ENCODE measurements at regions not wholly inside any gene's neighbourhood (a gene's known extent, or its start where the extent isn't known, plus 50 kb on each side); places are given as distances from the start of the nearest gene placed in this dataset.

GRCh38 chr3:117625174-117625573 lies 915.6 kb downstream of the TUSC7 start:
- no peaks in the 10 kb centered on the region for H3K9me3 Mint-ChIP-seq
- no peak for ATAC-seq
- no peak overlapping the region for H3K27ac Mint-ChIP-seq
- H3K4me1 Mint-ChIP-seq = no peaks in the 10 kb centered on the region
- H3K36me3 Mint-ChIP-seq = no peaks in the 10 kb centered on the region
- H3K27me3 Mint-ChIP-seq = peaks cover 6% of the 10 kb centered on the region
- no peak overlapping the region for H3K4me3 Mint-ChIP-seq

GRCh38 chr3:117626577-117626976 lies 917.0 kb downstream of the TUSC7 start:
- H3K4me1 Mint-ChIP-seq = no peaks in the 10 kb centered on the region
- no peak overlapping the region for H3K27ac Mint-ChIP-seq

DNA sequence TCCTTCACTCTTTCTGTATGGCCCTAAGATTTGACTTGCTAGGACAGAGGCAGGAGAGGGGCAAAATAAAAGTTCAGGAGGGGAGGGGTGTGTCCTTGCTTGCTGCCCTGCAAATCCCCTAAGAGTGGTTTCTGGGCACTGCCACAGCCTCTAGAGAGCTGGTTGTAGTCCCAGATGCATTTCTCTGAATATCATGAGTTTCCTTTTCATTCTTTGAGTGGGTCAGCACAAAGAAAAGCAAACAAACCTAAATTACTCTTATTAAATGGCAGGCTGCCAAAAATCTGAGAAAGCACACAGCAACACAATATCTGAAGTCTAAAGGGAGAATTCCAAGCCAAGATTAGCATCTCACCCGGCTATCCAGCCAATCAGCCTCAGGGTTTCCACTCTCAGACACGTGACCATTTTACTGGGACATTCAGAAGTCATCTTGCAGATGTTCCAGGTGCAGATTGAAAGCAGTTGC lies 919.3 kb downstream of the TUSC7 start:
- Mint-ChIP-seq H3K27me3 (peaks cover 6% of the 10 kb centered on the region), H3K27ac (no peak overlapping the region), H3K36me3 (no peaks in the 10 kb centered on the region), H3K4me1 (no peaks in the 10 kb centered on the region), H3K4me3 (no peak overlapping the region), H3K9me3 (no peaks in the 10 kb centered on the region)
- ATAC-seq = no peak

More at GRCh38 chr3:117626577-117626976, 917.0 kb downstream of the TUSC7 start:
- no peak overlapping the region for H3K4me3 Mint-ChIP-seq
- no peaks in the 10 kb centered on the region for H3K9me3 Mint-ChIP-seq
- no peaks in the 10 kb centered on the region for H3K36me3 Mint-ChIP-seq
- H3K27me3 Mint-ChIP-seq = peaks cover 6% of the 10 kb centered on the region
- ATAC-seq = no peak

DNA sequence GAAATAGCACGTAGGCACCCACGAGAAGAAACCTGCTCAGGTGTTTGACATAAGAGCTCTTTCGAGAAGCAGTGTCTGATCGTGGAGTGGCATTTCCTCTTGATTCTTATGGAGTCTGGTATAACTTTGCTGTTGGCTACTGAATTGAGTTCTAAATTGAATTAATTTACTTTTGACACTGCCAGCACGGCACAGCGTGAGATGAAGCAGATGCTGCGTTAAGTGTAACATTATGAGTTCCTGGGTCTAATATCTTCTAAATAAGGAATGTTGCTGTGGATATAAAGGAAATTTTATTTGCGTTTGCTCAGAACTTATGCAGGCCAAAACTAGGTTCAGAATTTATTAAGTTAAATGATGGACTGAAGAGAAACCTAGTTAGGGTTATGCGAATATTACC lies 919.9 kb downstream of the TUSC7 start:
- Mint-ChIP-seq H3K4me3 (no peak overlapping the region), H3K27ac (no peak overlapping the region), H3K9me3 (no peaks in the 10 kb centered on the region), H3K4me1 (no peaks in the 10 kb centered on the region), H3K27me3 (peaks cover 6% of the 10 kb centered on the region), H3K36me3 (no peaks in the 10 kb centered on the region)
- ATAC-seq = no peak

- Mint-ChIP-seq H3K9me3 (no peaks in the 10 kb centered on the region), H3K36me3 (no peaks in the 10 kb centered on the region), H3K4me3 (no peak overlapping the region), H3K4me1 (no peaks in the 10 kb centered on the region), H3K27me3 (peaks cover 6% of the 10 kb centered on the region), H3K27ac (no peak overlapping the region)
- no peak for ATAC-seq
Observed at GRCh38 chr3:117630469-117630868, 920.9 kb downstream of the TUSC7 start.

GRCh38 chr3:117630885-117631284 lies 921.3 kb downstream of the TUSC7 start:
- no peak overlapping the region for H3K4me3 Mint-ChIP-seq
- ATAC-seq = no peak
- H3K36me3 Mint-ChIP-seq = no peaks in the 10 kb centered on the region
- H3K27me3 Mint-ChIP-seq = peaks cover 6% of the 10 kb centered on the region
- H3K9me3 Mint-ChIP-seq = no peaks in the 10 kb centered on the region
- no peaks in the 10 kb centered on the region for H3K4me1 Mint-ChIP-seq
- no peak overlapping the region for H3K27ac Mint-ChIP-seq

- H3K9me3 Mint-ChIP-seq = no peaks in the 10 kb centered on the region
- H3K4me3 Mint-ChIP-seq = no peak overlapping the region
- ATAC-seq = no peak
- no peaks in the 10 kb centered on the region for H3K4me1 Mint-ChIP-seq
- H3K36me3 Mint-ChIP-seq = no peaks in the 10 kb centered on the region
- H3K27me3 Mint-ChIP-seq = peaks cover 6% of the 10 kb centered on the region
- no peak overlapping the region for H3K27ac Mint-ChIP-seq
Observed at GRCh38 chr3:117631781-117632180, 922.2 kb downstream of the TUSC7 start.

GRCh38 chr3:117632191-117632590 lies 922.6 kb downstream of the TUSC7 start:
- no peaks in the 10 kb centered on the region for H3K36me3 Mint-ChIP-seq
- no peak for ATAC-seq
- H3K27me3 Mint-ChIP-seq = peaks cover 6% of the 10 kb centered on the region
- no peak overlapping the region for H3K27ac Mint-ChIP-seq
- H3K4me3 Mint-ChIP-seq = no peak overlapping the region
- no peaks in the 10 kb centered on the region for H3K9me3 Mint-ChIP-seq
- no peaks in the 10 kb centered on the region for H3K4me1 Mint-ChIP-seq

DNA sequence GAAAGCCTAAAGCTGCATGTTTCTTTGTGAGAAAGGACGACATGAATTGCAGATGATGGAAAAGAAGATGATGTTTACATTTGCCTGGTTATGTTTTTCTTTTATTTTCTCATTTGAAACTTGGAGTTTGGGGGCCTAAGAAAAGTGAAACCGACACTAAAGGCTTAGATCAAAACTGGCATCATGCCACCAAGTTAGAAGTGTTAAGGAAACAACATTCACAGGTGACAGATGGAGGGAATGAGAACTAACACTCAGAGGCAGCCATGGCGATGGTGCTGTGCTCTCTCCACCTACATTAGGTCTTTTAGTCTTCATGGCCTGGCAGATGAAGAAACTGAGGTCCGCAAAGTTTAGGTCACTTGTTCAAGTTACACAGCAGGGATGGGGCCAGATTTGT lies 923.6 kb downstream of the TUSC7 start:
- H3K27ac Mint-ChIP-seq = no peak overlapping the region
- H3K4me3 Mint-ChIP-seq = no peak overlapping the region
- no peaks in the 10 kb centered on the region for H3K4me1 Mint-ChIP-seq
- H3K36me3 Mint-ChIP-seq = no peaks in the 10 kb centered on the region
- no peaks in the 10 kb centered on the region for H3K27me3 Mint-ChIP-seq
- no peak for ATAC-seq
- H3K9me3 Mint-ChIP-seq = no peaks in the 10 kb centered on the region

- no peaks in the 10 kb centered on the region for H3K27me3 Mint-ChIP-seq
- H3K36me3 Mint-ChIP-seq = no peaks in the 10 kb centered on the region
- no peak overlapping the region for H3K27ac Mint-ChIP-seq
- ATAC-seq = no peak
- no peak overlapping the region for H3K4me3 Mint-ChIP-seq
- H3K9me3 Mint-ChIP-seq = peaks cover 2% of the 10 kb centered on the region
- H3K4me1 Mint-ChIP-seq = no peaks in the 10 kb centered on the region
Observed at GRCh38 chr3:117637666-117638065, 928.1 kb downstream of the TUSC7 start.

- Mint-ChIP-seq H3K27me3 (no peaks in the 10 kb centered on the region), H3K4me1 (no peaks in the 10 kb centered on the region), H3K27ac (no peak overlapping the region), H3K9me3 (peaks cover 5% of the 10 kb centered on the region), H3K36me3 (no peaks in the 10 kb centered on the region), H3K4me3 (no peak overlapping the region)
- no peak for ATAC-seq
Observed at GRCh38 chr3:117644203-117644602, 934.6 kb downstream of the TUSC7 start.

DNA sequence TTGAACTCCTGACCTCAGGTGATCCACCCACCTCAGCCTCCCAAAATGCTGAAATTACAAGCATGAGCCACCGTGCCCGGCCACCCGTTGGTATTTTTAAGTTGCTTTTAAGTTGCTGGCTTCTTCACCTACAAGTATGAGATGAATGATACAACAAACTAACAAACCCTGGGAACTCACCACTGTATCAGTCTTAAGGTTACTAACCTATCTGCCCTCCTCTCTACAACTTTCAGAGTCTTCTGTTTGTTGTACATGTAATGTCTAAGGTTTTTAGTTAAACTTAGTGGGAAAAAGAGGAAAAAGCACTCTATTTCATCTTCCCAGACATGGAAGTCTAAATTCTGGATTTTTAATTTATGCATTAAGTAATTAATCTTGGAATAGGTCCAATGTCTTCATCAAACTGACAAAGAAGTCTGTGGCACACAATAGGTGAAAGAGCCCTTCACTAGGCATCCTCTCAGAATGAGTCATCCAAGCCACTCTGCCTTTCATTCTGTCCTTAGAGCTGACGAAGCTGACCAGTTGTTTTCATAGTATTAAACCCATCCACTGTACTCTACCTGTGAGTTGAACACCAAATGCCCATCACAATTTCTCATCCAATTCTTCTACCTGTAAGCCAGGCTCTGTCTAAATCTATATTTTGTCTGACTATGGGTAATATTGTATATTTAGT lies 936.1 kb downstream of the TUSC7 start:
- Mint-ChIP-seq H3K9me3 (peaks cover 5% of the 10 kb centered on the region), H3K27me3 (no peaks in the 10 kb centered on the region), H3K27ac (no peak overlapping the region), H3K36me3 (no peaks in the 10 kb centered on the region), H3K4me3 (no peak overlapping the region), H3K4me1 (no peaks in the 10 kb centered on the region)
- ATAC-seq = no peak

- peaks cover 3% of the 10 kb centered on the region for H3K9me3 Mint-ChIP-seq
- H3K4me1 Mint-ChIP-seq = no peaks in the 10 kb centered on the region
- no peaks in the 10 kb centered on the region for H3K27me3 Mint-ChIP-seq
- H3K36me3 Mint-ChIP-seq = no peaks in the 10 kb centered on the region
- H3K4me3 Mint-ChIP-seq = no peak overlapping the region
- no peak for ATAC-seq
- H3K27ac Mint-ChIP-seq = no peak overlapping the region
Observed at GRCh38 chr3:117647435-117647834, 937.9 kb downstream of the TUSC7 start.

GRCh38 chr3:117651246-117651645 lies 941.7 kb downstream of the TUSC7 start:
- H3K27ac Mint-ChIP-seq = no peak overlapping the region

DNA sequence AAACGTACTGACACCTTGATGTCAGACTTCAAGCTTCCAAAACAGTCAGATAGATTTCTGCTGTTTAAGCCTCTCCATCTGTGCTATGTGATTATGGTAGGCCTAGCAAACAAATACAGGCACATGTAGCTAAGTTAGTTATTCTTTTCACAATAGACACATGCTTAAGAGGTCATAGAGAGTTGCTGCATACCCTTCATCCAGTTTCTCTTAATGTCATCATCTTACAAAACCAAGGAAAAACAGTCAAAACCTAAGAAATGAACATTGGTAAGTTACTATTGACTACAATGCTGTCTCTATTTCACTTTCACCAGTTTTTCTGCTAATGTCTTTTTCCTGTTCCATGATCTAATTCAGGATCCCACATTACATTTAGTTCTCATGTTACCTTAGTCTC lies 946.8 kb downstream of the TUSC7 start:
- no peaks in the 10 kb centered on the region for H3K4me1 Mint-ChIP-seq
- no peak overlapping the region for H3K27ac Mint-ChIP-seq
- no peaks in the 10 kb centered on the region for H3K36me3 Mint-ChIP-seq
- H3K4me3 Mint-ChIP-seq = no peak overlapping the region
- no peaks in the 10 kb centered on the region for H3K9me3 Mint-ChIP-seq
- no peak for ATAC-seq
- no peaks in the 10 kb centered on the region for H3K27me3 Mint-ChIP-seq

More at GRCh38 chr3:117651246-117651645, 941.7 kb downstream of the TUSC7 start:
- Mint-ChIP-seq H3K36me3 (no peaks in the 10 kb centered on the region), H3K27me3 (no peaks in the 10 kb centered on the region), H3K4me3 (no peak overlapping the region), H3K4me1 (no peaks in the 10 kb centered on the region), H3K9me3 (no peaks in the 10 kb centered on the region)
- ATAC-seq = no peak

DNA sequence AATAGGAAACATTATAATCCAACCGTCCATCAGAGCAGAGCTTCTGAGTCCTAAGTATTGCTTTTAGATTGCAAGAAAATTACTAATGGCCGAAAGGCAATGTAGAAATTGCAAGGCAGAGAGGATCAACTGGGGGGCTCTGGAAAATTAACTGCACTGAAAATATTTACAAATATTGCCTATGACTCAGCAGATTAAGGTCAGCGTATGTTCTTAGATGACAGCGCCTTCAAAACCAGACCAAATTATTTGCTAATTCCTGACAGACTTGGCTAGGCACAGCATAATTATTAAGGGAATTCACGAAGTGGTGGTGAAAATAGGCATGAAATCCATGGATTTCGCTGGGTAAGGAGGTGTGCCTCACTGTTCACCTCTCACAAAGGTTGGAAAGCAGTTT lies 947.7 kb downstream of the TUSC7 start:
- no peak for ATAC-seq
- Mint-ChIP-seq H3K27ac (no peak overlapping the region), H3K27me3 (no peaks in the 10 kb centered on the region), H3K36me3 (no peaks in the 10 kb centered on the region), H3K4me1 (no peaks in the 10 kb centered on the region), H3K4me3 (no peak overlapping the region), H3K9me3 (no peaks in the 10 kb centered on the region)
